H9 (cell line): ENCODE measurements at regions not wholly inside any gene's neighbourhood (a gene's known extent, or its start where the extent isn't known, plus 50 kb on each side); places are given as distances from the start of the nearest gene placed in this dataset.

Experiments used
- DNase-seq: peaks from one replicate; pipeline ENCODE4 v3.0.0-alpha.2; 2017
- H2AFZ ChIP-seq: one replicate; pipeline ENCODE4 v1.6.1; 2013; ENCODE audit warnings: mild to moderate bottlenecking, low read length, control low read depth, moderate library complexity
- H2AK5ac ChIP-seq: 2 replicates; pipeline ENCODE4 v1.6.1; 2013; ENCODE audit warnings: low read length, control low read depth, mixed read lengths; ENCODE audit not compliant: insufficient read length
- H2BK120ac ChIP-seq: one replicate; pipeline ENCODE4 v1.6.1; 2013; ENCODE audit warnings: low read depth, mild to moderate bottlenecking, low read length, control low read depth, inconsistent platforms; ENCODE audit not compliant: poor library complexity, severe bottlenecking
- H2BK12ac ChIP-seq: 2 replicates; pipeline ENCODE4 v1.6.1; 2013; ENCODE audit warnings: low read length, control low read depth, mixed read lengths, low read depth; ENCODE audit not compliant: insufficient read length
- H2BK15ac ChIP-seq: 2 replicates; pipeline ENCODE4 v1.6.1; 2013; ENCODE audit warnings: low read depth, low read length, control low read depth
- H2BK20ac ChIP-seq: one replicate; pipeline ENCODE4 v1.6.1; 2013; ENCODE audit warnings: low read depth, mild to moderate bottlenecking, low read length, control low read depth, inconsistent platforms; ENCODE audit not compliant: poor library complexity, severe bottlenecking
- H2BK5ac ChIP-seq: 2 replicates; pipeline ENCODE4 v1.6.1; 2013; ENCODE audit warnings: low read length, control low read depth, mixed read lengths; ENCODE audit not compliant: insufficient read length
- H3K14ac ChIP-seq: 2 replicates; pipeline ENCODE4 v1.6.1; 2013; ENCODE audit warnings: low read length, control low read depth; ENCODE audit not compliant: insufficient read depth
- H3K18ac ChIP-seq: 2 replicates; pipeline ENCODE4 v1.6.1; 2013; ENCODE audit warnings: low read depth, mild to moderate bottlenecking, mixed read lengths, low read length, control low read depth; ENCODE audit not compliant: insufficient read length
- H3K23ac ChIP-seq: 2 replicates; pipeline ENCODE4 v1.6.1; 2013; ENCODE audit warnings: low read length, control low read depth, mixed read lengths, low read depth; ENCODE audit not compliant: insufficient read length
- H3K23me2 ChIP-seq: 2 replicates; pipeline ENCODE4 v1.6.1; 2013; ENCODE audit warnings: low read depth, mild to moderate bottlenecking, mixed read lengths, low read length, control low read depth; ENCODE audit not compliant: insufficient read length, poor library complexity, severe bottlenecking
- H3K27ac ChIP-seq: 2 replicates; pipeline ENCODE4 v1.5.1; 2013; ENCODE audit warnings: low read length, control low read depth, mixed read lengths, low read depth; ENCODE audit not compliant: insufficient read length
- H3K27me3 ChIP-seq: 2 replicates; pipeline ENCODE4 v1.6.1; 2013; ENCODE audit warnings: low read length, control low read depth, inconsistent platforms; ENCODE audit not compliant: insufficient read depth
- H3K4ac ChIP-seq: 2 replicates; pipeline ENCODE4 v1.6.1; 2013; ENCODE audit warnings: low read depth, mild to moderate bottlenecking, control low read depth, inconsistent platforms, low read length, moderate library complexity
- H3K4me1 ChIP-seq: 2 replicates; pipeline ENCODE4 v1.6.1; 2013; ENCODE audit warnings: low read length, control low read depth, inconsistent platforms; ENCODE audit not compliant: insufficient read depth
- H3K4me2 ChIP-seq: 2 replicates; pipeline ENCODE4 v1.6.1; 2013; ENCODE audit warnings: low read length, control low read depth, mixed read lengths; ENCODE audit not compliant: insufficient read length, insufficient read depth
- H3K56ac ChIP-seq: 2 replicates; pipeline ENCODE4 v1.6.1; 2013; ENCODE audit warnings: low read depth, mild to moderate bottlenecking, mixed read lengths, low read length, control low read depth; ENCODE audit not compliant: insufficient read length
- H3K79me1 ChIP-seq: 2 replicates; pipeline ENCODE4 v1.6.1; 2013; ENCODE audit warnings: low read depth, mild to moderate bottlenecking, moderate library complexity, low read length, control low read depth, inconsistent platforms; ENCODE audit not compliant: insufficient read depth, poor library complexity, severe bottlenecking
- H3K79me2 ChIP-seq: 2 replicates; pipeline ENCODE4 v1.6.1; 2013; ENCODE audit warnings: low read length, control low read depth, inconsistent platforms; ENCODE audit not compliant: insufficient read depth
- H3K9ac ChIP-seq: 2 replicates; pipeline ENCODE4 v1.6.1; 2013; ENCODE audit warnings: low read length, control low read depth, mixed read lengths; ENCODE audit not compliant: insufficient read length; ENCODE audit errors: extremely low read depth
- H3K9me3 ChIP-seq: one replicate; pipeline ENCODE4 v1.6.1; 2013; ENCODE audit warnings: low read depth, low read length, inconsistent platforms; ENCODE audit not compliant: control insufficient read depth
- H3T11ph ChIP-seq: one replicate; pipeline ENCODE4 v1.6.1; 2013; ENCODE audit warnings: mild to moderate bottlenecking, low read length, control low read depth, inconsistent platforms
- H4K20me1 ChIP-seq: one replicate; pipeline ENCODE4 v1.6.1; 2013; ENCODE audit not compliant: control insufficient read depth, insufficient read length, insufficient read depth
- H4K5ac ChIP-seq: 2 replicates; pipeline ENCODE4 v1.6.1; 2013; ENCODE audit warnings: low read depth, mild to moderate bottlenecking, mixed read lengths, low read length, control low read depth; ENCODE audit not compliant: insufficient read length
- H4K8ac ChIP-seq: replicated peaks from 2 replicates; pipeline ENCODE4 v1.6.1; 2013; ENCODE audit warnings: low read length, control low read depth, mixed read lengths, low read depth; ENCODE audit not compliant: insufficient read length
- H4K91ac ChIP-seq: 2 replicates; pipeline ENCODE4 v1.6.1; 2013; ENCODE audit warnings: low read depth, mild to moderate bottlenecking, moderate library complexity, mixed read lengths, low read length, control low read depth; ENCODE audit not compliant: insufficient read length
- H3K27ac Mint-ChIP-seq, 3 experiments: 2 replicates in 2 of 3; 3 replicates in 1 of 3; pipeline ENCODE4 v1.8.0; 2020 to 2021; ENCODE audit warnings: mixed read lengths in 3 of 3, mild to moderate bottlenecking in 1 of 3, moderate library complexity in 1 of 3
- H3K27me3 Mint-ChIP-seq: 2 replicates; pipeline ENCODE4 v1.8.0; 2021; ENCODE audit warnings: low read depth, mild to moderate bottlenecking, moderate library complexity, mixed read lengths
- H3K36me3 Mint-ChIP-seq, 3 experiments: 2 replicates in 2 of 3; 3 replicates in 1 of 3; pipeline ENCODE4 v1.8.0; 2020 to 2021; ENCODE audit warnings: low read depth in 3 of 3, mixed read lengths in 3 of 3; ENCODE audit not compliant: insufficient read depth in 1 of 3
- H3K4me1 Mint-ChIP-seq, 2 experiments: 2 replicates each; pipeline ENCODE4 v1.8.0; 2020; ENCODE audit warnings: mixed read lengths in 2 of 2
- H3K4me3 Mint-ChIP-seq, 2 experiments: 2 replicates in 1 of 2; 3 replicates in 1 of 2; pipeline ENCODE4 v1.8.0; 2020 to 2021; ENCODE audit warnings: mild to moderate bottlenecking in 2 of 2, mixed read lengths in 2 of 2, moderate library complexity in 1 of 2
- H3K9me3 Mint-ChIP-seq, 2 experiments: 2 replicates in 1 of 2; 3 replicates in 1 of 2; pipeline ENCODE4 v1.8.0; 2020; ENCODE audit warnings: mild to moderate bottlenecking in 2 of 2, mixed read lengths in 2 of 2, moderate library complexity in 1 of 2
- WGBS: extraction: QIAGEN DNeasy Blood & Tissue Kit; methylation state at CpG from one replicate; pipeline ENCODE4 v1.1.7; 2013; ENCODE audit warnings: missing lambda C conversion rate, low lambda C conversion rate, mixed read lengths; ENCODE audit not compliant: insufficient read length; ENCODE audit errors: extremely low coverage; 5-methylcytosine and 5-hydroxymethylcytosine counted together
- TF ChIP-seq, protein P1 (sequence below): fragments of 200-600 bp; sonication (generic); conservative IDR thresholded peaks from 3 replicates; pipeline ENCODE4 v1.8.0; 2021; ENCODE audit warnings: antibody characterized with exemption, mild to moderate bottlenecking

- Histone ChIP-seq H3K14ac (no peak overlapping the region), H3K79me2 (no peaks in the 10 kb centered on the region)
These were observed 1039.5 kb upstream of the PCDH7 start for GRCh38 chr4:29680644-29681043.

More at GRCh38 chr4:29680644-29681043, 1039.5 kb upstream of the PCDH7 start:
- no peak overlapping the region for H4K5ac ChIP-seq
- H4K8ac ChIP-seq: no peak overlapping the region
- H2AFZ ChIP-seq: no peak overlapping the region
- H3K23ac ChIP-seq: no peak overlapping the region
- no peak overlapping the region for H2BK120ac ChIP-seq
- no peak overlapping the region for H3K18ac ChIP-seq
- no CpG with 5 or more reads among the region's 1 CpG for WGBS
- H3K9ac ChIP-seq: no peak overlapping the region
- H3K4me1 ChIP-seq: no peaks in the 10 kb centered on the region
- no peak overlapping the region for H3K4ac ChIP-seq
- no peak overlapping the region for H2BK5ac ChIP-seq
- H3K56ac ChIP-seq: no peak overlapping the region
- no peak overlapping the region for H4K91ac ChIP-seq
- H3K27me3 ChIP-seq: no peaks in the 10 kb centered on the region
- no peaks in the 10 kb centered on the region for H4K20me1 ChIP-seq
- no peaks in the 10 kb centered on the region for H3K23me2 ChIP-seq
- H3K27ac Mint-ChIP-seq: no peak overlapping the region
- H3T11ph ChIP-seq: no peak overlapping the region
- H2BK20ac ChIP-seq: no peak overlapping the region
- H2BK15ac ChIP-seq: no peak overlapping the region
- DNase-seq: no peak
- peaks cover 2% of the 10 kb centered on the region; the same call in 1 of the 2 replicates for H3K27me3 Mint-ChIP-seq
- H2BK12ac ChIP-seq: no peak overlapping the region
- TF ChIP-seq, protein P1, sequence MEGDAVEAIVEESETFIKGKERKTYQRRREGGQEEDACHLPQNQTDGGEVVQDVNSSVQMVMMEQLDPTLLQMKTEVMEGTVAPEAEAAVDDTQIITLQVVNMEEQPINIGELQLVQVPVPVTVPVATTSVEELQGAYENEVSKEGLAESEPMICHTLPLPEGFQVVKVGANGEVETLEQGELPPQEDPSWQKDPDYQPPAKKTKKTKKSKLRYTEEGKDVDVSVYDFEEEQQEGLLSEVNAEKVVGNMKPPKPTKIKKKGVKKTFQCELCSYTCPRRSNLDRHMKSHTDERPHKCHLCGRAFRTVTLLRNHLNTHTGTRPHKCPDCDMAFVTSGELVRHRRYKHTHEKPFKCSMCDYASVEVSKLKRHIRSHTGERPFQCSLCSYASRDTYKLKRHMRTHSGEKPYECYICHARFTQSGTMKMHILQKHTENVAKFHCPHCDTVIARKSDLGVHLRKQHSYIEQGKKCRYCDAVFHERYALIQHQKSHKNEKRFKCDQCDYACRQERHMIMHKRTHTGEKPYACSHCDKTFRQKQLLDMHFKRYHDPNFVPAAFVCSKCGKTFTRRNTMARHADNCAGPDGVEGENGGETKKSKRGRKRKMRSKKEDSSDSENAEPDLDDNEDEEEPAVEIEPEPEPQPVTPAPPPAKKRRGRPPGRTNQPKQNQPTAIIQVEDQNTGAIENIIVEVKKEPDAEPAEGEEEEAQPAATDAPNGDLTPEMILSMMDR: no peak
- no peaks in the 10 kb centered on the region for H3K36me3 Mint-ChIP-seq
- no peak overlapping the region for H3K4me3 Mint-ChIP-seq
- no peaks in the 10 kb centered on the region for H3K9me3 ChIP-seq
- no peaks in the 10 kb centered on the region for H3K9me3 Mint-ChIP-seq
- no peak overlapping the region for H3K27ac ChIP-seq
- H3K4me2 ChIP-seq: no peak overlapping the region
- H3K4me1 Mint-ChIP-seq: no peaks in the 10 kb centered on the region
- H2AK5ac ChIP-seq: no peak overlapping the region
- no peaks in the 10 kb centered on the region for H3K79me1 ChIP-seq
